EL (cell line): ENCODE measurements at regions not wholly inside any gene's neighbourhood (a gene's known extent, or its start where the extent isn't known, plus 50 kb on each side); places are given as distances from the start of the nearest gene placed in this dataset.

ENCODE experiments used
- DNase-seq: peaks from one replicate; pipeline ENCODE4 v3.0.0-alpha.2; 2016

DNA sequence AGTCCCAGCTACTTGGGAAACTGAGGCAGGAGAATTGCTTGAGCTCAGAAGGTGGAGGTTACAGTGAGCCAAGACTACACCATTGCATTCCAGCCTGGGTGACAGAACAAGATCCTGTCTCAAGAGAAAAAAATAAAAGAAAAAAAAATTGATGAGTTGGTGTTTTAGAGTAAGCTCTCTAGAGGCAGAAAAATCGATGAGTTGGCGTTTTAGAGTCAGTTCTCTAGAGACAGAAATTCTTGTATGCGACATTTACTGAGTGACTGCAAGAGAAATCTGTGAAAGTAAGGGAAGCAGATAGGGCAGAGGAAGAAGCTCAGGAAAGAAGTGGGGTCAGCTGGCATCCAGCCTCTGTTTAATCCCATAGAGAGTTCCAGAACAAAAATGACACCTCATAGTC, 298.7 kb upstream of the ARRDC4 start:
- DNase-seq = no peak

DNA sequence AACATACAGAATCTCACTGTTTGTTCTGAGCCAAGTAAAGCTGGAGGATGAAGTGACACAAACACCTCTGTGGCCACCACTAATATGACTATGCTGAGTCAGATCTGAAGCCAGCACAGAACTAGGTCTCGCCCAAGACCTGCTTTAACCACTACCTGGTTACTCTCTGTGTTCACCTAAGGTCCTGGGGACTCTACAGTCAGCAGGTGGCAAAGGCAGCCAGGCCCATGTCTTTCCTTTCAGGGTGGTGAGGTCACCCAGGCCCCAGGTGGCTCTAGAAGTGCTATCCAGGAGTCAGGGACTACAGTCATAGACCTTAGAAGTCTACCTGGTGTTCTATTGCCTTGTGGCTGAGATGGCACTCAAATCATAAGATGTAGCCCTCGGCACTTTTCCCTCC, 287.9 kb upstream of the ARRDC4 start:
- DNase-seq = no peak

DNA sequence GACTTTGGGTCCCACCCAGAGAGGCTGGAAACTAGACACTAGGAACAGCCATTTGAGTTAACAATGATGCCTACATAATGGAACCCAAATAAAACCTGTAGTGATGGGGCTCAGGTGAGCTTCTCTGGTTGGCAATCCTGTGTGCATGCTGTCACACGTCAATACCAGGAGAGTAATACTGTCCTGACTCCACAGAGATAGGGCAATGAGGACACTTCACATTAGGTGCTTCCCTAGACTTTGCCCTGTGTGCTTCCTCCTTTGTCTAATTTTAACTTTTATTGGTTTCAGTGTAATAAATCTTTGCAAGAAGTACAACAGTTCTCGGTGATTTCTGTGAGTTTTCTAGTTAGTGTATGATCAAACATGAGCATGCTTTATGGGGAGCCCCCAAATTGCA, 281.8 kb upstream of the ARRDC4 start:
- no peak for DNase-seq

GRCh38 chr15:97679106-97679688, 281.3 kb upstream of the ARRDC4 start:
- no peak for DNase-seq

DNA sequence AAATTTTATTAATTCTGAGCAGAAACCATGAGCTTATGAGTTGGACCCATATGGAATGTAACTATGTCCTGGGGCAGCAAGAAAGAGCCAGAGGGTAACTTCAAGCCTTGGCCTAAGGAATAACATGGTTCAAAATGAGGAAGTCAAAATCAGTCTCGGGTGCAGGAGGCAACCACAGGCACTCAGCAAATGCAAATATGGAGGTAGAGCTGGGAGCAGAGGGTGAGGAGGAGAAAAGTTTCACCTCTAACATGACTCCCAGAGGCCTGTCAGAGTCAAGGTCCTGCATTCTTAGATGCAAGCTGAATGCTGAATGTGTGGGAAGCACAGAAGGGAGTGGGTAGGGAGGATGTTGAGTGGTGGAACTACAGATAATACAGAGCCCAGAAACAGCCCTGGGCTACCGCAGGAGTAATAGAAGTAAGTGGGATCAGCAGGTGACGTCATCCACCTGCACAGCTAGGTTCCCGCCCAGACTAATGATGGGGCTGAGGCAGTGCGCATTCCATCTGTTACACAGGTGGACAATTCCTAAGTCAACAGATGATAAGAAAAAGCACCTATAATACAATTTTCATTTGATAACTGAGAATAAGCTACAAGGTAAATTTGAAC, 279.8 kb upstream of the ARRDC4 start:
- DNase-seq = no peak

GRCh38 chr15:97683831-97684230, 276.7 kb upstream of the ARRDC4 start:
- DNase-seq = no peak

GRCh38 chr15:97684249-97684648, 276.3 kb upstream of the ARRDC4 start:
- DNase-seq = no peak

GRCh38 chr15:97686324-97686723, 274.2 kb upstream of the ARRDC4 start:
- DNase-seq = no peak

- DNase-seq = no peak
Observed at GRCh38 chr15:97687654-97688053, 272.8 kb upstream of the ARRDC4 start.

GRCh38 chr15:97688177-97688576, 272.3 kb upstream of the ARRDC4 start:
- no peak for DNase-seq

GRCh38 chr15:97688886-97689285, 271.6 kb upstream of the ARRDC4 start:
- DNase-seq = no peak

DNA sequence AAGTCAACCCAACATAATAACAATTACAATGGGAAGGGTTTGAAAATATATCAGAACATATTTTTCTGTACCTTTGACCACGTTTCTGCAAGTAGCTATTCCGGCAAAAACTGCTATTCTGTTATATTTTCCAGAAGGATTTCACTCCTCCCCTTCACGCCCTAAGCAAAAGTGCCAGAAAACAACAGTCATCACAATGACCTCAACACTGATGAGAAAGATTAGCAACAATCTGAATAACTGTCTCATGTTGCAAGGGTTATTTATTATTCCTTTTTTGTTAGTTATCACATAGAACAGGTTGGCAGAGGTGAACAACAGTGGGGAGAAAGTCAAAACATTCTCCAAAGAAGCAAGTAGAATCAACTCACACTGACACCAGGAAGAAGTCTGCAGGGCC, 269.4 kb upstream of the ARRDC4 start:
- DNase-seq = no peak

DNA sequence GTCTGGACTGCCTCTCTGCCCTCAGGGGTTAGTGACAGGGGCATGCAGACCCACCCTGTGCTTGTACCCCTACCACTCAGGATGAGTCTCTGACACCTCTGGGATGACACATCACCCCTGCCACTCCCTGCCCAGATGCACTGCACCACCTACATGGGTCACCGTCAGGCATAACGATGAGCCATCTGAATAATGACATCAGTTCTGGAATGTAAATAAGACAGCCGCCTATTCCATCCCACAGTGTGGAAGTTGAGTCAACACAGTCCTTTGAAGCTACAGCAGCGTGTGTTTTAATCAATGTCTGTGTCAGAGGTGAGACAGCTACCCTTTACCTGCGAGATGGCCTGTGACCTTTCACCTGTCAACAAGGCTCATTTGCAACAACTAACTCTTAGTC, 268.7 kb upstream of the ARRDC4 start:
- no peak for DNase-seq

DNA sequence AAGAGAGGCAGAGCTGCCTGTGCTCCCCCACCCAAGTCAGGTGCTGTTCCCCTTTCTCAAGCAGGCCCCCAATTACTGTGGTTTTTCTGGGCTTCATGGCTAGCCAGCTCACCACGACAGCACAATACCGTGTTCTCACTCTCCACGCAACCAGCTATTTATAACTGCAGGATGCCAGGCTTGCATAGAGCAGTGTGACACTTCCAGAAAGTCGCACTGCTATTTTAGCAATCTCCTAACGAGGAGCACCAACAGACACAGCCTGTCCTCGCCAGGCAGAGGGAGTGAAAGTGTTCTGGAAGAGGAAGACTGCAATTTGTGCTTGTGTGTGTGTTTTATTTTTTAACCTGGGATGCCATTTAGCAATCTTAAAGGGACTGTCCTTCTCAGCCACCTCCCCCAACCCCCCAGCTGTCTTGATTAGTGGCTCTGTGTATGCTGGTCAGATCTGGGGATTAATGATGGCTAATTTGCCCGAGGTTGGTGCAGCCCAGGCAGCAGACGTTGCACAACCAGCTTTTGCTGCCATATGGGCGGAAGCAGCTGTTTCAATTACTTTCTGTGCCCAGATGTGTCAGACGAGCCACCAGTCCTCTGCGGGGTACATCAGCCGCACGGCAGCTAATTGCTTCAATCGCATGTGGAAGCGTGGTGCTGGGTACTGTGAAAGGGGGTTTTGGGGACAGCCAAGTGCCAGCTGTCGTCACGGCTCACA, 268.0 kb upstream of the ARRDC4 start:
- DNase-seq = no peak

DNA sequence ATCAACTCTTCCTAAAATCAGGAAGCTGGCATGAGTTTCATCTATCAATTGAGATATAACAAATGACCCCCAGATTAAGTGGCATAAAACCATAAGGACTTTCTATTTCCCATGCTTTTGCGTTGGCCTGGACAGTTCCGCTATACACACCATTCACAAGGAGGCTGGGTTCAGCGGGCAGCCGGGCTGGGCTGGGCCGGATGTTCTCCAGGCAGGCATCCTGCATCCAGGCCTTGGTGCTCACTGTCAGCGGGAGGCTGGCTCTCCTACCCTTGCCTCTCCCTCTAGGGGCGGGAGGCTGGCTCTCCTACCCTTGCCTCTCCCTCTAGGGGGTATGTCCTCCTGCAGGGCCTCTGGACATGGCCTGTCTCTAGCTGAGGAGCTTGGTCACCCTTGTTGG, 266.0 kb upstream of the ARRDC4 start:
- DNase-seq = no peak

DNA sequence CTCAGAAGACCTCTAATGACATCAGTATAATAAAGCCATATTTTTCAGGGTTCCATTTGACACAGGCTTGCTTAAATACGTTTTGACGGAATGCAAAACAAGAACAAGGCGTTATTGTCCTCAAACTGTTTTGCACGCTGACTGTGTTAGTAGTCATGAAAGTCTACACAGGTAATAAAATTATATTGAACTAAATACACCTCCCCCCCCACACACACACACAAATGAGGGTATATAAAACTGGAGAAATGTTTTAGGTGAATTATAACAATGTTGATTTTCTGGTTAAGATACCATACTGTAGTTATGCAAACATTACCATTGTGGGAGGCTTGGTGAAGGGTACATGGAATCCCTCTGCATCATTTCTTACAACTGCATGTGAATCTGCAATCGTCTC, 257.1 kb upstream of the ARRDC4 start:
- no peak for DNase-seq

GRCh38 chr15:97706059-97706458, 254.4 kb upstream of the ARRDC4 start:
- no peak for DNase-seq

DNA sequence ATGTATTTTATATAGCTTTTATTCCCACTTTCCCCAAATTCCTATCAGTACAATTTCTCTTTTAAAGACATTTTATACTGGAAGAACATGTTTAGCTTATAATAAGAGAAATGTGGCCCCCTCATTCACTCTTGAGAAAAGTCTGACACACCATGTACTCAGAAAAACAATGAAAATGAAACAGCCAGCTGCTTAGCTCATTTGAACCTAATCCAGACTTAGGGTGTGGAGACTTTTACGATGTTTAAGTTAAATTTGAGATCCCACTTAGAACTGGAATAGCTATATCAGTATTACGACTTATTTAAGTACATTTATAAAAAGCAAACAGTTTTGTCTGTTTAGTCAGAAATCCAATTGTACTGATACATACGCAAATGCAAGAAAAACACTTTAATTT, 252.3 kb upstream of the ARRDC4 start:
- DNase-seq = no peak

DNA sequence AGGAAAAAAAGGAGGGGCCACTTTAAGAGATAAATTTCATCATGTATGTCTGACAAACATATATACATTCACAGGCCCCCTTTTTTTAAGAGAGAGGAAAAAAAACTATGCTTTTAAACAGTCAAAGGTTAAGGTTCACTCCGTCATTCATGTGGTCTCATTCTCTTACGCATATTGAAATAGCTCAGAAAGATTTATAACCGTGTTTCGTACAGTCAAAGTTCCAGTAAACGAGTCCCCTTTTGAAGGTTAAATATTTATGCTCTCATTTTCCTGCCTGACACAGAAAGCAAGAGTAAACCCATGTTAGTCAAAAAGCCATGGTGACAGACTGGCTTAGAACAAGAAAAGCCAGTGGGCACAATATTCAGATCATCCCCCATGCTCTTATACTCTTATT, 248.0 kb upstream of the ARRDC4 start:
- no peak for DNase-seq

- no peak for DNase-seq
Observed at GRCh38 chr15:97717806-97718205, 242.7 kb upstream of the ARRDC4 start.

DNA sequence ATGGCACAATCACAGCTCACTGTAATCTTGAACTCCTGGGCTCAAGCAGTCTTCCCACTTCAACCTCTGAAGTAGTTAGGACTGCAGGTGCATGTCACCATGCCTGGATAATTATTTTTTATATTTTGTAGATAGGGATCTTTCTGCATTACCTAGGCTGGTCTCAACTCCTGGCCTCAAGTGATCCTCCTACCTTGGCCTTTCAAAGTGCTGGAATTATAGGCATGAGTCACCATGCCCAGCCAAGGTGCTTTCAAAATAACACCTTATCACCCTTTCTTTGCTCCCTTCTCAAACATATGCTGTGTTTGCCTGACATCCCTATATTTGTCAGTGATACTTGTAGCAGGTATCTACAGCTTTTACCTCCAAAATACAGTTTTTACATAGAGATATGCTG, 242.0 kb upstream of the ARRDC4 start:
- no peak for DNase-seq

DNA sequence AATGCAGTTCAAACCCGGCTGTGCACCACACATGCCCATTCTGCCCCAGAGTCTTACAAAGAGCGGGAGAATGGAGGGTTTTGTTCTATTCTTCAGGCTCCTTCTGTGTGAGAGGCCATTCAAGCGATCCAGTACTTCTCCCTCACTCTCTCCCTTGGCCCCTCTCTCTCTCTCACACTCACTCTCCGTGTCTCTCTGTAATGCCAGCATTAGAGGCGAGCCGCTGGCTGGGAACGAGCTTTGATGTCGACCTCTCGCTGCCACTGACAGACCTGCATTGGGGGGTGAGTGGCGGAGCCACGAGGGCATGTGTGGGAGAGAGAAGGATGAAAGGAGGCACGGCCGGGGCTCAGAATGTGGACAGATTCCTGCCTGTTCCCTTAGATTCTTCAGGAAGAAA, 231.7 kb upstream of the ARRDC4 start:
- no peak for DNase-seq

DNA sequence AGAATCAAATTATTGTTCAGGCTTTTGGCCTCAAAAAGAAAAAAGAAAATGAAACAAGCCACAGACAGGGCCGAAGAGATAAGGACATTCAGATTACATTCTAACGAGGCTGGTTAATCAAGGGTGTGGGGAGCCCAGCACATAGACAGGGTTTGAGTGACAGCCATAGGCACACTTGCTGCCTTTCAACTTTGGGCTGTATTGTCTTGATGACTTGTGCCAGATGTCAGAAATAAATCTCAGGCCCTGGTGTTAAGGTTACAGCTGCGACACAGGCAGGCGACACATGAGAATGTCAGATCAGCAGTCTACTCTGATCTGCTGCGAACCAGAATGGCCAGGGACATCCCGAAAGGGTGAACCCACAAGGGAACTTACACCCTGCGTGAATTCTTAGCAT, 231.2 kb upstream of the ARRDC4 start:
- no peak for DNase-seq

GRCh38 chr15:97730315-97730714, 230.2 kb upstream of the ARRDC4 start:
- DNase-seq = no peak

GRCh38 chr15:97731859-97732258, 228.6 kb upstream of the ARRDC4 start:
- DNase-seq = no peak
